ENCODE measurements at regions not wholly inside any gene's neighbourhood (a gene's known extent, or its start where the extent isn't known, plus 50 kb on each side); places are given as distances from the start of the nearest gene placed in this dataset.

GRCh38 chr2:64237266-64237665 lies 93.0 kb upstream of the PELI1 start:
- no peak overlapping the region for H3K27ac ChIP-seq (replicated peaks)
- TF ChIP-seq POLR2AphosphoS5 (IDR thresholded peaks at IDR 0.05; ENCODE audit: low read depth) (no peak), SPI1 (IDR thresholded peaks at IDR 0.05; ENCODE audit: borderline replicate concordance, low read depth) (no peak), REST (IDR thresholded peaks at IDR 0.05; ENCODE audit: insufficient replicate concordance, low read depth) (no peak)
- no peak for DNase-seq (ENCODE audit: low read depth in 1 of 2, low spot score in 1 of 2)
- H3K27me3 ChIP-seq (ENCODE audit: insufficient read depth, poor library complexity, severe bottlenecking) = no peaks in the 10 kb centered on the region
- no peak overlapping the region for H3K4me3 ChIP-seq (replicated peaks; ENCODE audit: insufficient read depth, low read length)

GRCh38 chr2:64238799-64239198 lies 94.6 kb upstream of the PELI1 start:
- H3K27me3 ChIP-seq (ENCODE audit: insufficient read depth, poor library complexity, severe bottlenecking) = no peaks in the 10 kb centered on the region
- no peak overlapping the region for H3K4me3 ChIP-seq (replicated peaks; ENCODE audit: insufficient read depth, low read length)
- H3K27ac ChIP-seq (replicated peaks) = no peak overlapping the region
- TF ChIP-seq CTCF (IDR thresholded peaks at IDR 0.05; ENCODE audit: insufficient read depth, low read length) = no peak
- no peak for TF ChIP-seq SPI1 (IDR thresholded peaks at IDR 0.05; ENCODE audit: borderline replicate concordance, low read depth)
- TF ChIP-seq GABPA (IDR thresholded peaks at IDR 0.05; ENCODE audit: low read depth) = no peak
- no peak for TF ChIP-seq REST (IDR thresholded peaks at IDR 0.05; ENCODE audit: insufficient replicate concordance, low read depth)
- no peak for TF ChIP-seq POLR2AphosphoS5 (IDR thresholded peaks at IDR 0.05; ENCODE audit: low read depth)
- no peak for DNase-seq (ENCODE audit: low read depth in 1 of 2, low spot score in 1 of 2)

GRCh38 chr2:64243081-64244036 lies 99.1 kb upstream of the PELI1 start:
- H3K4me3 ChIP-seq (replicated peaks; ENCODE audit: insufficient read depth, low read length) = no peak overlapping the region
- no peak overlapping the region for H3K27ac ChIP-seq (replicated peaks)
- DNase-seq (ENCODE audit: low read depth in 1 of 2, low spot score in 1 of 2) = no peak
- no peak for TF ChIP-seq SPI1 (IDR thresholded peaks at IDR 0.05; ENCODE audit: borderline replicate concordance, low read depth)
- TF ChIP-seq GABPA (IDR thresholded peaks at IDR 0.05; ENCODE audit: low read depth) = no peak
- TF ChIP-seq REST (IDR thresholded peaks at IDR 0.05; ENCODE audit: insufficient replicate concordance, low read depth) = no peak
- no peak for TF ChIP-seq POLR2AphosphoS5 (IDR thresholded peaks at IDR 0.05; ENCODE audit: low read depth)
- no peak for TF ChIP-seq CTCF (IDR thresholded peaks at IDR 0.05; ENCODE audit: insufficient read depth, low read length)
- H3K27me3 ChIP-seq (ENCODE audit: insufficient read depth, poor library complexity, severe bottlenecking) = no peaks in the 10 kb centered on the region
